COR-L47 (cell line): ENCODE measurements at regions not wholly inside any gene's neighbourhood (a gene's known extent, or its start where the extent isn't known, plus 50 kb on each side); places are given as distances from the start of the nearest gene placed in this dataset.
"Not testable (repeated sequence)": the region's sequence is repeated elsewhere in the genome, so short reads cannot be mapped to it uniquely, and the experiment has no call there.

Experiments
- DNase-seq: peaks from one replicate; lab custom pipeline; 2025; lab: John Stamatoyannopoulos, UW

DNA sequence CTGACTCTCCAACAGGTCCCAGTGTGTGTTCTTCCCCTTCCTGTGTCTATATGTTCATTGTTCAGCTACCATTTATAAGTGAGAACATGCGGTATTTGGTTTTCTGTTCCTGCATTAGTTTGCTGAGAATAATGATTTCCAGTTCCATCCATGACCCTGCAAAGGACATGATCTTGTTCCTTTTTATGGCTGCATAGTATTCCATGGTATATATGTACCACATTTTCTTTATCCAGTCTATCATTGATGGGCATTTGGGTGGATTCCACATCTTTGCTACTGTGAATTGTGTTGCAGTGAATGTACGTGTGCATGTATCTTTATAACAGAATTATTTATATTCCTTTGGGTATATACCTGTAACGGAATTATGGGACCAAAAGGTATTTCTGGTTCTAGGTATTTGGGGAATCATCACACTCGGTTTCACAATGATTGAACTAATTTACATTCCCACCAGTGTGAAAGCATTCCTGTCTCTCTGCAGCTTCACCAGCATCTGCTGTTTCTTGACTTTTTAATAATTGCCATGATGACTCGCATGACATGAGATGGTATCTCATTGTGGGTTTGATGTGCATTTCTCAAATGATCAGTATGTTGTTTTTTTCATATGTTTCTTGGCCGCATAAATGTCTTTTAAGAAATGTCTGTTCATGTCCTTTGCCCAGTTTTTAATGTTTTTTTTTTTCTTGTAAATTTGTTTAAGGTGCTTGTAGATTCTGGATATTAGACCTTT lies 60.2 kb downstream of the LSMEM1 start:
- DNase-seq = no peak

DNA sequence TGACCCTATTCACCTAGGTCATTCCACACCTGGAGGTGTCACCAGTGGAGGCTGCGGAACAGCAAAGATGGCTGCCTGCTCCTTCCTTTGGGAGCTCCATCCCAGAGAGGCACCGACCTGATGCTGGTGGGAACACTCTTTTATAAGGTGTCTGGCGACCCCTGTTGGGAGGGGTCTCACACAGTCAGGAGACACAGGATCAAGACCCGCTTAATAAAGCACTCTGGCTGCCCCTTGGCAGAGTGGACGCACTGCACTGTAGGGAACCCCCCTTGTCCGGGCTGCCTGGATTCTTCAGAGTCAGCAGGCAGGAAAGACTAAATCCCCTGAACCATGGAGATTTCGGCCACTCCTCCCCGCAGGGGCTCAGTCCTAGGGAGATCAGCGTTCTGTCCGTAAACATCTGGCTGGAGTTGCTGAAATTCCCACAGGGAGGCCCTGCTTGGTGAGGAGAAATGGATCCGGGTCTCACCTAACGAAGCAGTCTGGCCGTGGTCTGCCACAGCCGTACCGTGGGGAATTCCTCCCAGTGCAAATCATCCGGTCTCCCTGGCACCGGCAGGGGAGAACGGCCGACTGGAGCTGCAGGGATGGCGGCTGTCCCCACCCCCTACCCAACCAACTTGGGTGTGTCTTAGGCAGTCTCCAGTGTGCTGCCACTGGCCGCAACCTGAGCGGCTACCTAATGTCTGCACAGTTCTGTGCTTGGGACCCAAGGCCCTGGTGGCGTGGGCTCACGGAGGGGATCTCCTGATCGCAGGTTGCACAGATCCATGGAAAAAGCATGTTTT lies 66.1 kb downstream of the LSMEM1 start:
- DNase-seq = peak; percentile 13

DNA sequence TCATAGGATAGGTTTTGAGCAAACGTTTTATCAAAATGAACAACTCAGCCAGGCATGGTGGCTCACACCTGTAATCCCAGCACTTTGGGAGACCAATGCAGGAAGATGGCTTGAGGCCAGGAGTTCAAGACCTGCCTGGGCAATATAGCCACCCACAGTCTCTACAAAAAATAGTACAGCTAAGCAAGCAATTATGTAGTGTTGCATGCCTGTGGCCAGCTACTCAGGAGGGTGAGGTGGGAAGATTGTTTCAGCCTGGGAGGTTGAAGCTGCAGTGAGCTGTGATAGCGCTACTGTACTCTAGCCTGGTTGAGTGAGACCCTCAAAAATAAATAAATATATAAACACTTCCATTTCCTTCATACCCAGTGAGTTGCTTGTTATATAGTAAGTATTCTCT lies 67.1 kb downstream of the LSMEM1 start:
- no peak for DNase-seq

DNA sequence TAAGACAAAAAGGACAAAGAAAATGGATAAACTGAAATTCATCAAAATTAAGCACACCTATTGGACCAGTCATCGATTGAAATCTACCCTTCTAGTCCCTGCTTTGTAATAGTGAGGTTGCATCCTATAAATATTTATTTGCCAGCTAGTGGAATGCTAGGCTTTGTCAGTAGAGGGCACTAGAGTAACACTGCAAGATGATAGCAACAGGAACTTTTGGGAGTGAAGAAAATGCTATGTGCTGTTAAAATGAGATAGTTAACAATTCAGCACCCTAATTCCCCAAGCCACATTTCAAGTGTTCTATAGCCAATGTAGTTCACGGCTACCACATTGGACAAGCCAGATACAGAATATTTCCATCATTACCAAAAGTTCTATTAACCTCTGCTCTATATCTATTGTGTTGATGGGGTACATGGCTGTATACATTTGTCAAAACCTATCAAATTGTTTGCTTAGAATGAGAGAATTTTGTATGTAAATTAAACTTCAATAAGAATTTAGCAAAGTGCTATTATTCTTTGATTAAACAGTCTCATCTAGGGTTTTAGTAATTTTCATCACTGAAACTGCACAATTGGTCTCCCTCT lies 69.8 kb downstream of the LSMEM1 start:
- DNase-seq = peak; percentile 42

DNA sequence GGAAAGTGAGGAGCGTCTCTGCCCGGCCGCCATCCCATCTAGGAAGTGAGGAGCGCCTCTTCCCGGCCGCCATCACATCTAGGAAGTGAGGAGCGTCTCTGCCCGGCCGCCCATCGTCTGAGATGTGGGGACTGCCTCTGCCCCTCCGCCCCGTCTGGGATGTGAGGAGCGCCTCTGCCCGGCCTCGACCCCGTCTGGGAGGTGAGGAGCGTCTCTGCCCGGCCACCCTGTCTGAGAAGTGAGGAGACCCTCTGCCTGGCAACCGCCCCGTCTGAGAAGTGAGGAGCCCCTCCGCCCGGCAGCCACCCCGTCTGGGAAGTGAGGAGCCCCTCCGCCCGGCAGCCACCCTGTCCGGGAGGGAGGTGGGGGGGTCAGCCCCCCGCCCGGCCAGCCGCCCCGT lies 70.7 kb downstream of the LSMEM1 start:
- DNase-seq = not testable (repeated sequence)

DNA sequence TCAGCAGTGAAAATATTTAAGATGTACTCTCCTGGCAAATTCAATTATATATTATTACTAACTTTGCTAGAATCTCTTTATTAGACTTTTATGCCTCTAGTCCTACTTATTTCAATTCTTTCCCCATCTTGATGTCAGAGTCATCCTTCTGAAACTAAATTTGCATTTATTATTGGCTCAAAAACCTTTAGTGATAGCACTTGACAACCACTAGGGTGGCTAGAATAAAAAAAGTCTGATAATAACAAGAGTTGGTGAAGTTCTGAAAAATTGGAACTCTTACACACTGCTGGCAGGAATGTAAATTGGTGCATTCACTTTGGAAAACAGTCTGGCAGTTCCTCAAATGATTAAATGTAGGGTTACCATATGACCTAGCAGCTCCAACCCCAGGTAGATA lies 73.8 kb downstream of the LSMEM1 start:
- no peak for DNase-seq

DNA sequence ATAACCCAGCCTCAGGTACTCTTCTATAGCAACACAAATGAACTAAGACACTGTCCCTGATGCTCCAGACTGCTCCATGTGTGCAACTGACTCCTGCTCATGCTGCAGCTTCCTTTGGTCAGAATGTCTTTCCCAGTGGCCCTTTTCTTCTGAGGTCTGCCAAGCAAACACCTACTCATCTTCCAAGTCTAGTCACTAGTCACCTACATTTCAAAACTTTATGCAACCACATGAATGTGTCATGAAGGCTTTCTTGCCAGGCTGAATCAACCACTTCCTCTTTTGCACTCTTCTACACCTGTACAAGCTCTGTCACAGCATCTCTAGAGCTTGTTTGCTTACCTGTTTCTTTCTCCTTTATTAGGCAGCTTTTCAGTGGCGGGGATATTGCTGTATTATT lies 75.8 kb downstream of the LSMEM1 start:
- DNase-seq = no peak

DNA sequence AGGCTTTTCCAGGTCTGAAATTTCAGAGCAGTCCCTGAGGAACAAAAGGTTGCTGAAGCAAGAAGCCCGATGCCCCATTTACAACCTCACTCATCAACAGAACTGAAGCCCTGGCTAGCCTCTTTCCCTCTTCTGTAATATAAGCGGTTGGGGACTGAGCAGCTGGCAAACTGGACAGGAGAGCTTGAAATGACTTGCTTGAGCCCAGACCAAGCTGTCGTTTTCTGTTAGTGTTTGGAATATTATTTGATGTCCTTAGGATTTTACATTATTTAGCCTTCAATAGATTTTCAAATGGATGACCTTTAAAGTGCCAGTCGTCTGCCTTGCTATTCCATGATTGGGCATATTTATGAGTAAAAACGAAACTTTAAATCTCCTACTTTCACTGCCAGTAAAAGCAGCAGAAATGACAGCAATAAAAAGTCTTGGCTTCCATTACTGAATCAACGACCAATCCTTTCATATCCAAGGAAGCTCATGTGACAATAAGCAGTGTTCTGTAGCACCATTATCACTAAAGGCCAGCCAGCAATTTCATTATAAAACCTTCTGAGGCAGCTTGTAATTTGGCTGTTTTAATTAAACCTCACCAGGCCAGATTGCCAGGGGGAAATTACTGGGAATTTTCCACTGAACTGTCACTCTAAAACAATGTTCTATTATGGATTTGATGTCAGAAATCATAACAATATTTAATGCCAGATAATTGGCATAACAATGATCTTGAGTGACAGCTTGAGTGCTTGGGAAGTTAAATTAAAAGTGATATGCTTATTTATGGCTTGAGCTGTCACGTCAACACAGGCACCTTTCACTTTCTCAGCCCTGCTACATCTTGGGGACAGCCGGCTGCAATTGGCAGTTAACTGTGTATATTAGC lies 85.9 kb downstream of the LSMEM1 start:
- peak; percentile 58 for DNase-seq

DNA sequence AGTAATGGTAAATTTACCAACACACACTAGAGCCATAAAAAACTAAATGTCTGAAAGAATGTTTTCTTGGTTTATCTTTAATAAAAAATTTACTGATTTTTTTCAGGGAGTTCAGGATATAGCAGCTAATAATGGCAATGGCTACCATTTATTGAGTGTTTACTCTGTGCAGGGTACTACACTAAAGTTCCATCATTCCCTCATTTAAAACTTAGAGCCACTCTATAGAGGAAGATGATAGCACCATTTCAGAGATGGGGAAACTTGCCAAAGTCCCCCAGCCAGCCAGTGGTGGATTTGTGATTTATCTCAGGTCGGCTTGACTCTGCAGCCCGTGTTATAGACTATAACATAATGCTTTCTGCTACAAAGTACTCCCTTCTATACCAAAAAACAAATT lies 86.6 kb downstream of the LSMEM1 start:
- DNase-seq = no peak

DNA sequence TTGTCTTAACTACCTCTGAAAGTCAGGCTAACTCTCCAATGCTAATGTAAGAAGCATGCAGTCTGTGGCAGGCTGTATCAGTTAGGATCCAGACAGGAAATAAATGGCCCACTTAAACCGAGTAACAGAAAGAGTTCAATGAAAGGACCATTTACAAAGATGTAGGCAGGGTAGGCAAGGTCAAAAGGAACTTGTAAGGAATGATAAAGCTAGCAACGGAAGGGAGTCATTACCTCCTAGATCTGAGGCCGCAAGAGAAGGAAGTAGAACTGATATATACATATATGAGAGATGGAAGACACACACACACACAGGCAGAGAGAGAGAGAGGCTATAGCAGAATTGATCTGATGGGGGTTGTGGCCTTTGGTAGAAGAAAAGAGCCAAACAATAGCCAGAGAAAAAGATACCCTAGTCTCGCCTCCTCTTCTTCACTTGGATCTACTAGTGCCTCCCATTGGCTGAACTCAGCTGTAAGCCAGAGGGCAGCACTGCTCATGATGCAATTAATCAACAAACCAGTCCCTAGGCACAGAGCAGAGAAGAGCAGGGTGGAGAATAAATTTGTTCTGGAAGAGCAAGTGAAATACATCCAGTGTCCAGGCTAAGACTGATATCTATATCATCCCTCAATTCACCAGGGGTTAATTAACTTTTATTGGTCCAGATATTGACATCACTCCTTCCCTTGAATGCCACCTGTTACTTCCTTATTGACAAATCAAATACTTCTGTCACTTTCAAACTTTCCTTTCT lies 91.2 kb downstream of the LSMEM1 start:
- no peak for DNase-seq

DNA sequence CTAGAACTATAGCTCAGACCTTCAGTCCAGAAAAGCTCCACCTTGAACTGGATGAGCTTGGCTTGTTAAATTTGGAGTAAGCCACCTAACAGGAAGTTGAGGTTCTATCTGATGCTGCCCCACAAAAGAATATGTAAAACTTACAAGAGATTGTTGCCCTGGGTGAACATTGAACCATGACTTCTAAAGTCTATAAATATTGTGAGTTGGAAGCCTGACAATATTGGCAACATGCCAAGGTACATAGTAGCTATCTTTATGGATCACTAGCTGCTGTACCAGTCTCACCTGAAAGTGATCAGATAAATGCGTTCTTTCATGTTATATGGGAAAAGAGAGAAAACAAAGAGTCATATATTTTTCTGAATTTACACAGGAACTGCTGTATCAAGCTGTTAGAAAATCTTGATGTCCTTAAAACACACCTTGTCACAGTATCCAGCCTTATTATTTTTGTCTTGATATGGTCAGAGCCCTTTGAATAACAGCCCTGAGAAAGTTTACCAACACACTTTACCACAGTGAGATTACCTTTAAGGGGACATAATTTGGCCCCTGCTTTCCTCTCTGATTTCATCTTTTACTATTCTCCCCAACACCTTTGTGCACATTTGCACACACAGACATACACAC lies 92.0 kb downstream of the LSMEM1 start:
- peak; percentile 24 for DNase-seq

DNA sequence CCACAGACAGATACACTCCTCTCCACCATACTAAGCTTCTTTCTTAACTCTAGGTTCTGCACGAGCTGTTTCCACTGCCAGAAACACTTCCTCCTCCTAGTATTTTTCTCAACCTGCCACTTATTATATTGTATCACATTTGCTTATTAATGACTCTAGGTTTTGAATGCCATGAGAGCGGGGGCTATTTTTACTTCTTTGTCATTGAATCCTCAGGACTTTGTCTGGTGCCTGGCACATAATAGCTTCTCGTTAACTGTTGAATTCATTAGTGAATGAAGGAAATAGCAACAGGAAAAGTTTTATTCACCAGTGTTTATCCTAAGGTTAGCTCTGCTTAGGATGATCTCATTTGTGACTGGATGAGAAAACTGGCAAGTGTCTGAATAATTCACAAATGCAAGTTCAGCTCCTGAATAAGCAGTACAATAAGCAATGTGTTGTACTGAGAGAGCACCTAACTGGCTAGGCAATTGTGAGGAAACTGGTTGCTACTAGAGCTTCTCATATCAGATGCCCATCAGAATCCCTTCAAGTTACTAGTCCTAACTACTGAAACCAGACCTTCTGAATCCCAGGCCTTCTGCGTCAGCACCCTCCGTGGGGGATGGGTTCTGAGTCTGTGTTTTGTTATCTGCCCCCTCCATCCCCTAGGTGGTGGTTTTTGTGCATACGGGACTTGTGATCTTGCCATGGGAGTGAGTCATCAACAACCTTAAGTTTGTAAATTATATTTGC lies 92.7 kb downstream of the LSMEM1 start:
- no peak for DNase-seq

DNA sequence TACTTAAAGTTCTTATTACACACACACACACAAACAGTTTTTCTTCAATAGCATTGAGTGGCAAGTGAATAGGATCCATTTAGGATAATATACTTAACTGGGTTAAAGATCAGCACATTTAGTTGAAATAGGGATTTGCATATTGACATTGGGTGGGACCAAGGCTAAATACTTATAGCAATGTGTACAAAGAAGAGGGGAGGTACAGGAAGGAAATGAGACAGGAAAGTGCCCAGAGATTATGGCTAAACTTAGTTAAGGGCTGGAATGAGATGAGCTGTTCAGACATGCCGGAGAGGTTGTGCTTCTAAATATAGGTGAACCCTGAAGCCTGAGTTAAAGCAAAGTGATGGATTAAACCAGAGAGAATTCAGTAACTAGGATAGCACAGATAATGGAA lies 95.1 kb downstream of the LSMEM1 start:
- DNase-seq = no peak

DNA sequence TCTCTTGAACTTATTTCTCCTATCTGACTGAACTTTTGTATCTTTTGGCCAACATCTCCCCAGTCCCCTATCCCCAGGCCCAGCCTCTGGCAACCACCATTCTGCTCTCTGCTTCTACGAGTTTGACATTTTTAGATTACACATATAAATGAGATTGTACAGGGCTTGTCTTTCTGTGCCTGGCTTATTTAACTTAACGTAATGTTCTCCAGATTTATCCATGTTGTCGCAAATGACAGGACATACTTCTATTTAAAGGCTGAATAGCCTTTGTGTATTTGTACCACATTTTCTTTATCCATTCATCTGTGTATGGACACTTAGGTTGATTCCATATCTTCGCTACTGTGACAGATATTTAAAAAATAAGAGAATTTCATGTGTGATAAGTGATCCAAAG lies 98.6 kb downstream of the LSMEM1 start:
- DNase-seq = no peak

DNA sequence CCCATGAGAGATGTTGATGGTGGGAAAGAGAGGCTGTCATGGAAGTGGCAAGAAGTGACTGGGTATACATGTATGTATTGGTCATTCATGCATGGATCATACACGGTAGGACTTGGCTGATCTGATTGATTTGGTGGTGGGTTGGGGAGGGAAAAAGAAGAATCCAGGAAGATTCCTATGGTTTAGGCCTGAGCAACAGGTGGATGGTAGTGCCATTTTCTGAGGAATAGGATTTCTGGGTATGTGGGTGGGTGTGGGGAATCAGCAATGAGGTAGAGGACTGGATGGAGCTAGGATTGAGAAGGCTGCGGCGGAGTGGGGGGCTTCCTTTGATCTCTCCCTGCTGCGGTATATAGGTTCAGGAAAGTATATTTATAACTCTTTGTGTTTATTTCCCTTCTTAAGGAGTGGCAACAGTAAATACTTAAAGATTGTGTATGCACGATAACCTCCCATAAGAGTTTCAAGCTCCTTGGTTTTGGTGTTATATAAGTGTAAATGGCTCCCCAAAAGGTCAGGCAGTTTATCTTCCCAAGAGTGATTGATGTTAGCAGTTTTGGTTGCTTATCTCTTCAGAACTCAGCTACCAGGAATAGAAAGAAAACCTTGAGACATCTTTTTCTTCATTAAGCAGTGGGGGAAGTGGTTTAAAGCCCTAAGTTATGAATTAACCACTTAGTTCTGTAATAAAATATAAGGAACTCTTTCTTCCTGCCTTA lies 100.1 kb downstream of the LSMEM1 start:
- DNase-seq = no peak

DNA sequence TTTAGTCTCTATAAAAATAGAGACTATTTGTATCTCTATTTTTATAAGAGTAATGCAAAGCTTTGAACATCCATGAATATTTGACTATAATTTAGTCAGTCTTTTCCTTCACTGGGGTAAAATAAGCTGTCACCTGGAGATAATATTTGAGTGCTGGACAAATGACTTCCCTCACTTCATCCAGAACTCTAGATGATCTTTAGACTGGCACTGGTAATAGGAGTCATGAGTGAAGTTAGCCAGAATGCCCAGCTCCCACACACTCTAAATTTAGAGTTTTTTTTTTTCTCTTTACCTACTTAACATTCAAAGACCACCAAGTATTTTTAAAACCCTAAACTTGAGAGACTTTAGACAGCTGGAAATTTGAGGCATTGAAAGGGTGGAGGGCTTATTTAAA lies 100.7 kb downstream of the LSMEM1 start:
- DNase-seq = no peak

DNA sequence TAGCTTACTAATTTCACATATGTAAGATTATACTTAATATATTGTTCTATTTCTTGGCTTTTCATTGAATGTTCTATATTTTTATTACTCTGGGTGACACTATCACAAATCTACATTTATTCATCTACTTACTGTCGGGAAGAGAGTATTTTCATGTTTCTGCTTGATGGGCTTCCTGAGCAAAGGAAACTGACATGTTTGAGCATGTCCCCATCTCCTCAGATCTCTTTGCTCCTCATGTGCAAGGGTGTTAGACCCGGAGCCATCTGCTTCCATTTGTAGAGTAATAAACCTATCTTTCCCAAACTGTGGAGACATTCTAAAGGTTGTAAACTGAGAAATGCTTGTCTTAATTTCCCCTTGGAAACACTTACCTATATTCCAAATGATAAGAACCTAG lies 103.5 kb downstream of the LSMEM1 start:
- no peak for DNase-seq

DNA sequence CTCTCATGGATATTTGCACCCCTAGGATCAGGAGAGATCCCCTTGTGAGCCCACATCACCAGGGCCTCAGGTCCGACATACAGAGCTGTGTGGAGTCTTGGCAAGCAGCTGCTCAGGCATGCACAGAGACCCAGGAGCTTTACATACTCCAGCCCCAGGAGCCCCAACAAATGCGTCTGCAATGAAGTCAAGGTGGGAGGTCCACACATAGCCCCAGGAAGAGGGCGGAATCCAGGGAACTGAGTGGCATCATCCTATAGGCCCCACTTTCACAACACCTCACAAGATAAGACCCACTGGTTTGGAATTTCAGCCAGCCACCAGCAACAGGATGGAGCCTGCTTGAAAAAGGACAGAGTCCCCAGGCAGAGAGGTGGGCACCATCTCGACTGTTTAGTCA lies 106.7 kb downstream of the LSMEM1 start:
- DNase-seq = no peak

DNA sequence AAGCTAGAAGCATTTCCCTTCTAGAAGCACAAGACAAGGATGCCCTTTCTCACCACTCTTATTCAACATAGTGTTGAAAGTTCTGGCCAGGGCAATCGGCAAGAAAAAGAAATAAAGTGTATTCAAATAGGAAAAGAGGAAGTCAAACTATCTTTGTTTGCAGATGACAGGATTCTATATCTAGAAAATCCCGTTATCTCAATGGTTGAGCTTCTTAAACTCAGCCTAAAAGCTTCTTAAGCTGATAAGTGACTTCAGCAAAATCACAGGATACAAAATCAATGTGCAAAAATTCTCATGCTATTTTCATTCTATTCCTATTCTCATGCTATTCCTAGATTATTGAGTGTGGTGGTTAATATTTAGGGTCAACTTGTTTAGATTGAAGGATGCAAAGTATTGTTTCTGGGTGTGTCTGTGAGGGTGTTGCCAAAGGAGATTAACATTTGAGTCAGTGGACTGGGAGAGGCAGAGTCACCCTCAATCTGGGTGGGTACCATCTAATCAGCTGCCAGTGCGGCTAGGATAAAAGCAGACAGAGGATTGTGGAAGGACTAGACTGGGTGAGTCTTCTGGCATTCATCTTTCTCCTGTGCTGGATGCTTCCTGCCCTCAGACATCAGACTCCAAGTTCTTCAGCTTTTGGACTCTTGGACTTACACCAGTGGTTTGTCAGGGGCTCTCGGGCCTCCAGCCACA lies 111.9 kb downstream of the LSMEM1 start:
- not testable (repeated sequence) for DNase-seq
